Activated CD4-positive, alpha-beta memory T cell treated with anti-CD3 and anti-CD28 coated beads for 36 hours (primary cell): ENCODE measurements at regions not wholly inside any gene's neighbourhood (a gene's known extent, or its start where the extent isn't known, plus 50 kb on each side); places are given as distances from the start of the nearest gene placed in this dataset.
"Not testable (repeated sequence)": the region's sequence is repeated elsewhere in the genome, so short reads cannot be mapped to it uniquely, and the experiment has no call there.

Experiments used
- CTCF ChIA-PET: fragments of 350-600 bp; sonication (Branson Sonifier 250); formaldehyde crosslinking; loops from one replicate; lab custom pipeline; 2021; ENCODE audit warnings: antibody characterized with exemption, inconsistent platforms; lab: Charles Lee
- POLR2A ChIA-PET: fragments of 350-600 bp; sonication (Branson Sonifier 250); formaldehyde crosslinking; loops from one replicate; lab custom pipeline; 2021; ENCODE audit warnings: antibody characterized with exemption; lab: Charles Lee
- DNase-seq: peaks from one replicate; pipeline ENCODE4 v3.0.0-alpha.2; 2020
- H3K27ac Mint-ChIP-seq: one replicate; pipeline ENCODE4 v1.8.0; 2021; ENCODE audit warnings: mixed read lengths
- H3K27me3 Mint-ChIP-seq: one replicate; pipeline ENCODE4 v1.8.0; 2021; ENCODE audit warnings: mixed read lengths
- H3K36me3 Mint-ChIP-seq: one replicate; pipeline ENCODE4 v1.8.0; 2021; ENCODE audit warnings: mixed read lengths
- H3K4me1 Mint-ChIP-seq: one replicate; pipeline ENCODE4 v1.8.0; 2021; ENCODE audit warnings: low read depth, mixed read lengths
- H3K4me3 Mint-ChIP-seq: one replicate; pipeline ENCODE4 v1.8.0; 2021; ENCODE audit warnings: mild to moderate bottlenecking, mixed read lengths
- H3K9me3 Mint-ChIP-seq: one replicate; pipeline ENCODE4 v1.8.0; 2021; ENCODE audit warnings: mixed read lengths
- intact Hi-C: fragments of 100-400 bp; cut with micrococcal nuclease; formaldehyde crosslinking; loops from one replicate; pipeline ENCODE4 v1.15.1; 2023

DNA sequence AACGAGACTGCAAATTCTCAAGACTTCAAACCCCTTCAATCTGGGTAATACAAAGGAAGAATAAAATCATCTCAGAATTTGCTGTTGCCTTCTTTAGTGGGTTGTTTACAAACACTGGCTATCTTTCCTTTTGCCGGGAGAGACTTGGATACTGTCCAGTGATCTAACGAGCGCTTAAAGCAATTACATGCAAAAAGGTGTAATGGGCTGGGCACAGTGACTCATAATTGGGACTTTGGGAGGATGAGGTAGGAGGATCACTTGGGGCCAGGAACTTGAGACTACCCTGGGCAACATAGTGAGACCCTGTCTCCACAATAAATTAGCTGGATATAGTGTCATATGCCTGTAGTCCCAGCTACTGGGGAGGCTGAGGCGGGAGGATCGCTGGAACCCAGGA is 52.2 kb upstream of the DEFB108B start:
- CTCF ChIA-PET, POLR2A ChIA-PET, H3K27ac Mint-ChIP-seq, H3K27me3 Mint-ChIP-seq, H3K4me3 Mint-ChIP-seq, DNase-seq, H3K9me3 Mint-ChIP-seq, H3K4me1 Mint-ChIP-seq, intact Hi-C loops, H3K36me3 Mint-ChIP-seq: not testable (repeated sequence)

DNA sequence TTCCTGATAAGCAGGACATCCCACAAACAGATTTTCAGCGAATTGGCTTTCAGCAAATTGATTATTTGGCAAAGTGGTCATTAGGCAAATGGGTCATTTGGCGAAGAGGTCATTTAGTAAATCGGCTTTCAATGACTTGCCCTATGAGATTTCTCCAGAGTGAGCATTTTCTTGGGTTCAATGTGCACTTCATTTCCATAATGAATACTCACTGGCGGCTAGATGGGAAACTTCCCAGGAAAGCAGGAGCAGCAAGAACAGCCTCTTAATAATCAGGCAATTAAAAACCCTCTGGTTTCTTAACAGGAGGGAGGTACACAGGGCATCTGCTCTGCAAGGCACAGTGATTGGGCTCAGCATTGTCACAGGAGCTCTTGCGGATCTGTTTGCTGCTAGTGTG is 51.5 kb upstream of the DEFB108B start:
- CTCF ChIA-PET, H3K27me3 Mint-ChIP-seq, POLR2A ChIA-PET, intact Hi-C loops, H3K36me3 Mint-ChIP-seq, DNase-seq, H3K4me1 Mint-ChIP-seq, H3K9me3 Mint-ChIP-seq, H3K4me3 Mint-ChIP-seq, H3K27ac Mint-ChIP-seq: not testable (repeated sequence)

- H3K4me1 Mint-ChIP-seq, H3K27me3 Mint-ChIP-seq, CTCF ChIA-PET, H3K27ac Mint-ChIP-seq, POLR2A ChIA-PET, DNase-seq, intact Hi-C loops, H3K4me3 Mint-ChIP-seq, H3K9me3 Mint-ChIP-seq, H3K36me3 Mint-ChIP-seq: not testable (repeated sequence)
Observed at GRCh38 chr11:71782229-71782861, 50.7 kb upstream of the DEFB108B start.

GRCh38 chr11:71783191-71783590 is 49.8 kb upstream of the DEFB108B start:
- H3K27me3 Mint-ChIP-seq, H3K36me3 Mint-ChIP-seq, intact Hi-C loops: not testable (repeated sequence)

More at GRCh38 chr11:71783191-71783590, 49.8 kb upstream of the DEFB108B start:
- CTCF ChIA-PET, POLR2A ChIA-PET, DNase-seq, H3K4me3 Mint-ChIP-seq, H3K27ac Mint-ChIP-seq, H3K9me3 Mint-ChIP-seq: not testable (repeated sequence)
- peaks cover 10% of the 10 kb centered on the region for H3K4me1 Mint-ChIP-seq
